Ishikawa (cell line): ENCODE measurements at regions not wholly inside any gene's neighbourhood (a gene's known extent, or its start where the extent isn't known, plus 50 kb on each side); places are given as distances from the start of the nearest gene placed in this dataset.

ENCODE experiments used
- CEBPB ChIP-seq: IDR thresholded peaks from 2 replicates; pipeline ENCODE4 v1.6.1; 2012
- CREB1 ChIP-seq: IDR thresholded peaks from 2 replicates; pipeline ENCODE4 v1.6.1; 2012; ENCODE audit warnings: low read depth
- EGR1 ChIP-seq: IDR thresholded peaks from 2 replicates; pipeline ENCODE4 v1.6.1; 2012
- EP300 ChIP-seq: IDR thresholded peaks from 2 replicates; pipeline ENCODE4 v1.6.1; 2012; ENCODE audit warnings: borderline replicate concordance
- FOXM1 ChIP-seq: IDR thresholded peaks from 2 replicates; pipeline ENCODE4 v1.6.1; 2012; ENCODE audit warnings: low read depth, borderline replicate concordance
- NFIC ChIP-seq: IDR thresholded peaks from 2 replicates; pipeline ENCODE4 v1.6.1; 2012
- RAD21 ChIP-seq: IDR thresholded peaks from 2 replicates; pipeline ENCODE4 v1.6.1; 2012; ENCODE audit warnings: low read depth
- REST ChIP-seq: IDR thresholded peaks from 2 replicates; pipeline ENCODE4 v1.6.1; 2012; ENCODE audit warnings: low read depth, mild to moderate bottlenecking
- TAF1 ChIP-seq: IDR thresholded peaks from 2 replicates; pipeline ENCODE4 v1.6.1; 2012; ENCODE audit warnings: low read depth, mild to moderate bottlenecking
- TCF12 ChIP-seq: IDR thresholded peaks from 2 replicates; pipeline ENCODE4 v1.6.1; 2012; ENCODE audit warnings: low read depth
- TEAD4 ChIP-seq: IDR thresholded peaks from 2 replicates; pipeline ENCODE4 v1.6.1; 2012
- USF1 ChIP-seq: IDR thresholded peaks from 2 replicates; pipeline ENCODE4 v1.6.1; 2012
- YY1 ChIP-seq: IDR thresholded peaks from 2 replicates; pipeline ENCODE4 v1.6.1; 2012; ENCODE audit warnings: low read depth
- ZBTB7A ChIP-seq: IDR thresholded peaks from 2 replicates; pipeline ENCODE4 v1.6.1; 2012; ENCODE audit warnings: low read depth
- TF ChIP-seq, protein P1 (sequence below): IDR thresholded peaks from 2 replicates; pipeline ENCODE4 v1.6.1; 2012

- no peak for TF ChIP-seq CEBPB
- TF ChIP-seq TEAD4, result no peak
- TF ChIP-seq NFIC, result no peak
- no peak for TF ChIP-seq TCF12
- TF ChIP-seq TAF1, result no peak
- TF ChIP-seq, protein P1, sequence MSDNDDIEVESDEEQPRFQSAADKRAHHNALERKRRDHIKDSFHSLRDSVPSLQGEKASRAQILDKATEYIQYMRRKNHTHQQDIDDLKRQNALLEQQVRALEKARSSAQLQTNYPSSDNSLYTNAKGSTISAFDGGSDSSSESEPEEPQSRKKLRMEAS, result no peak
- TF ChIP-seq EP300, result no peak
Measured at GRCh38 chr4:153976954-153977353, 188.1 kb upstream of the SFRP2 start.

GRCh38 chr4:153974452-153974851, 185.6 kb upstream of the SFRP2 start:
- TF ChIP-seq, protein P1, result no peak
- TF ChIP-seq REST (no peak), TCF12 (no peak), NFIC (no peak), USF1 (no peak), TEAD4 (no peak), RAD21 (no peak), FOXM1 (no peak), YY1 (no peak), TAF1 (no peak), EGR1 (no peak), EP300 (no peak)

DNA sequence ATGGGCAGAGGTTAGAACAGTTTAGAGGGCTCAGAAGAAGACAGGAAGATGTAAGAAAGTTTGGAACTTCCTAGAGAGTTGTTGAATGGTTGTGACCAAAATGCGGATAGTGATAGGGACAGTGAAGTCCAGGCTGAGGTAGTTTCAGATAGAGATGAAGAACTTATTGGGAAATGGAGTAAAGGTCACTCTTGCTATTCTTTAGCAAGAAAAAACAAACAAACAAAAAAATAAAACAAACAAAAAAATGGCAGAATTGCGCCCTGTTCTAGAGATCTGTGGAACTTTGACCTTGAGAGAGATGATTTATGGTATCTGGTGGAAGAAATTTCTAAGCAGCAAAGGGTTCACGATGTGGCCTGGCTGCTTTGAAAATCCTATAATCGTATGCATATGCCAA, 185.1 kb upstream of the SFRP2 start:
- no peak for TF ChIP-seq EGR1
- TF ChIP-seq NFIC, result no peak
- TF ChIP-seq ZBTB7A, result no peak
- TF ChIP-seq, protein P1, result no peak
- no peak for TF ChIP-seq REST
- no peak for TF ChIP-seq RAD21
- TF ChIP-seq TCF12, result no peak
- TF ChIP-seq YY1, result no peak
- TF ChIP-seq USF1, result no peak
- no peak for TF ChIP-seq EP300
- no peak for TF ChIP-seq FOXM1
- TF ChIP-seq TAF1, result no peak
- TF ChIP-seq TEAD4, result no peak
- no peak for TF ChIP-seq CEBPB

- TF ChIP-seq TAF1 (no peak), EGR1 (no peak), ZBTB7A (no peak), USF1 (no peak), FOXM1 (no peak), TCF12 (no peak), CEBPB (no peak), YY1 (no peak), REST (no peak), NFIC (no peak), EP300 (no peak), RAD21 (no peak), CREB1 (no peak), TEAD4 (no peak)
- TF ChIP-seq, protein P1, result no peak
Measured at GRCh38 chr4:153971899-153972298, 183.0 kb upstream of the SFRP2 start.
